Stomach smooth muscle (tissue), 2 donors: ENCODE measurements at regions not wholly inside any gene's neighbourhood (a gene's known extent, or its start where the extent isn't known, plus 50 kb on each side); places are given as distances from the start of the nearest gene placed in this dataset.

Experiments used
- H3K27ac ChIP-seq: one replicate; pipeline ENCODE4 v1.7.0; 2013; ENCODE audit warnings: mild to moderate bottlenecking, low read length, inconsistent platforms
- H3K27me3 ChIP-seq, 2 donors: one replicate each; pipeline ENCODE4 v1.7.0; 2013; ENCODE audit warnings: low read length in 2 of 2; ENCODE audit not compliant: insufficient read depth in 2 of 2, control insufficient read depth in 1 of 2
- H3K36me3 ChIP-seq, 2 donors: one replicate each; pipeline ENCODE4 v1.7.0; 2013; ENCODE audit warnings: low read length in 2 of 2; ENCODE audit not compliant: control insufficient read depth in 2 of 2, insufficient read depth in 2 of 2
- H3K4me1 ChIP-seq: one replicate; pipeline ENCODE4 v1.7.0; 2013; ENCODE audit warnings: low read length; ENCODE audit not compliant: control insufficient read depth, insufficient read depth
- H3K4me3 ChIP-seq, 2 donors: one replicate each; pipeline ENCODE4 v1.7.0; 2013; ENCODE audit warnings: low read length in 2 of 2
- H3K9ac ChIP-seq, 2 donors: one replicate each; pipeline ENCODE4 v1.7.0; 2013; ENCODE audit warnings: low read length in 2 of 2, mild to moderate bottlenecking in 1 of 2
- H3K9me3 ChIP-seq, 2 donors: one replicate each; pipeline ENCODE4 v1.7.0; 2013; ENCODE audit warnings: low read length in 2 of 2; ENCODE audit not compliant: control insufficient read depth in 2 of 2
- donor health status: healthy.
- donor health status: Pancreatic carcinoma.

- Histone ChIP-seq H3K4me1 (peaks cover 42% of the 10 kb centered on the region), H3K4me3 (no peak overlapping the region), H3K36me3 (no peaks in the 10 kb centered on the region), H3K27me3 (no peaks in the 10 kb centered on the region), H3K9ac (no peak overlapping the region), H3K27ac (peak overlapping the region; percentile 95), H3K9me3 (no peaks in the 10 kb centered on the region)
Observed at GRCh38 chr5:149441986-149442385, 62.9 kb upstream of the IL17B start.

GRCh38 chr5:149441194-149441753, 62.2 kb upstream of the IL17B start:
- Histone ChIP-seq H3K9me3 (no peaks in the 10 kb centered on the region), H3K4me3 (no peak overlapping the region), H3K27ac (no peak overlapping the region), H3K27me3 (no peaks in the 10 kb centered on the region), H3K4me1 (peaks cover 48% of the 10 kb centered on the region), H3K36me3 (no peaks in the 10 kb centered on the region), H3K9ac (no peak overlapping the region)

GRCh38 chr5:149439899-149440542, 60.9 kb upstream of the IL17B start:
- peaks cover 47% of the 10 kb centered on the region for H3K4me1 ChIP-seq
- H3K27me3 ChIP-seq = no peaks in the 10 kb centered on the region
- peak overlapping the region in 1 of 2 donors; percentile 36 for H3K9ac ChIP-seq
- no peaks in the 10 kb centered on the region for H3K36me3 ChIP-seq
- no peaks in the 10 kb centered on the region for H3K9me3 ChIP-seq
- no peak overlapping the region for H3K4me3 ChIP-seq
- H3K27ac ChIP-seq = peak overlapping the region; percentile 31

GRCh38 chr5:149438711-149439132, 59.6 kb upstream of the IL17B start:
- Histone ChIP-seq H3K27me3 (no peaks in the 10 kb centered on the region), H3K27ac (peak overlapping the region; percentile 31), H3K9me3 (no peaks in the 10 kb centered on the region), H3K4me1 (peaks cover 53% of the 10 kb centered on the region), H3K36me3 (no peaks in the 10 kb centered on the region), H3K4me3 (no peak overlapping the region), H3K9ac (no peak overlapping the region)

GRCh38 chr5:149438281-149438680, 59.2 kb upstream of the IL17B start:
- Histone ChIP-seq H3K36me3 (no peaks in the 10 kb centered on the region), H3K27me3 (no peaks in the 10 kb centered on the region), H3K9me3 (no peaks in the 10 kb centered on the region), H3K4me1 (peaks cover 49% of the 10 kb centered on the region), H3K27ac (peak overlapping the region; percentile 31), H3K9ac (no peak overlapping the region), H3K4me3 (no peak overlapping the region)

- H3K27ac ChIP-seq = peak overlapping the region; percentile 100
- H3K4me1 ChIP-seq = peaks cover 43% of the 10 kb centered on the region
- no peaks in the 10 kb centered on the region for H3K9me3 ChIP-seq
- H3K36me3 ChIP-seq = no peaks in the 10 kb centered on the region
- no peak overlapping the region for H3K9ac ChIP-seq
- no peaks in the 10 kb centered on the region for H3K27me3 ChIP-seq
- H3K4me3 ChIP-seq = no peak overlapping the region
Observed at GRCh38 chr5:149437391-149438040, 58.4 kb upstream of the IL17B start.

GRCh38 chr5:149435660-149436059, 56.6 kb upstream of the IL17B start:
- H3K36me3 ChIP-seq = peaks cover 5 to 8% of the 10 kb centered on the region in 2 donors
- H3K4me3 ChIP-seq = no peak overlapping the region
- no peaks in the 10 kb centered on the region for H3K27me3 ChIP-seq
- H3K9me3 ChIP-seq = no peaks in the 10 kb centered on the region
- peak overlapping the region; percentile 100 for H3K27ac ChIP-seq
- no peak overlapping the region for H3K9ac ChIP-seq
- H3K4me1 ChIP-seq = peaks cover 36% of the 10 kb centered on the region

GRCh38 chr5:149435015-149435376, 55.9 kb upstream of the IL17B start:
- Histone ChIP-seq H3K4me3 (no peak overlapping the region), H3K9ac (no peak overlapping the region), H3K9me3 (no peaks in the 10 kb centered on the region), H3K36me3 (peaks cover 11 to 14% of the 10 kb centered on the region in 2 donors), H3K27ac (peak overlapping the region; percentile 100), H3K27me3 (no peaks in the 10 kb centered on the region), H3K4me1 (peaks cover 39% of the 10 kb centered on the region)

GRCh38 chr5:149434162-149435014, 55.3 kb upstream of the IL17B start:
- Histone ChIP-seq H3K36me3 (peaks cover 17 to 20% of the 10 kb centered on the region in 2 donors), H3K27ac (peak overlapping the region; percentile 100), H3K4me3 (no peak overlapping the region), H3K9me3 (no peaks in the 10 kb centered on the region), H3K27me3 (no peaks in the 10 kb centered on the region), H3K9ac (peak overlapping the region in 1 of 2 donors; percentile 47), H3K4me1 (peaks cover 42% of the 10 kb centered on the region)

GRCh38 chr5:149433524-149434131, 54.5 kb upstream of the IL17B start:
- peak overlapping the region in 1 of 2 donors; percentile 47 for H3K9ac ChIP-seq
- H3K27me3 ChIP-seq = no peaks in the 10 kb centered on the region
- no peak overlapping the region for H3K4me3 ChIP-seq
- peaks cover 46% of the 10 kb centered on the region for H3K4me1 ChIP-seq
- H3K9me3 ChIP-seq = no peaks in the 10 kb centered on the region
- H3K36me3 ChIP-seq = peaks cover 22 to 27% of the 10 kb centered on the region in 2 donors
- peak overlapping the region; percentile 100 for H3K27ac ChIP-seq
